ENCODE measurements at regions not wholly inside any gene's neighbourhood (a gene's known extent, or its start where the extent isn't known, plus 50 kb on each side); places are given as distances from the start of the nearest gene placed in this dataset.

DNA sequence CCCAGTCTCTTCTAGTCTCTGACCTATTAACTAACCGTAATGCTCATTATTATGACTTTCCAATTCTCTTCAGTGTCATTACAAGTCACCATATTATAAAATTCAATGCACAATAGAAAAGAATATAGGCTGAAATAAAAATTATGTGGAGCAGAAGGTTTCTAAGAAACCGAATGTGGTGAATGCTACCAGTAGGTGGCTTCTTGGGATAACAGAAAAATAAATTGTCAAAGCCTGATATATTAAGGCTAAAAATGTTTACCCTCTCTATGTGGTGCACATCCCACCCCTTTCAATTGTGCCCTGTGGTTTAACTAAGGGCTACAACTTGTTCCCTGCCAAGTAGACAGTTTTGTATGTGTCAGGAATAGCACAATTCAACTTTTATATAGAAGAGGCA lies 624.6 kb upstream of the TECRL start:
- Histone ChIP-seq H3K36me3 (ENCODE audit: control insufficient read depth, insufficient read depth, low read length, severe bottlenecking) (no peaks in the 10 kb centered on the region), H3K9me3 (ENCODE audit: control insufficient read depth, low read length) (no peaks in the 10 kb centered on the region), H3K9ac (ENCODE audit: low read length) (no peak overlapping the region), H3K4me1 (ENCODE audit: control insufficient read depth, insufficient read depth, low read length) (no peaks in the 10 kb centered on the region), H3K27me3 (replicated peaks; ENCODE audit: control insufficient read depth, insufficient read depth, low read length) (no peaks in the 10 kb centered on the region), H3K4me3 (ENCODE audit: low read length) (no peak overlapping the region)
- peak; percentile 56 for DNase-seq (ENCODE audit: low read depth)

DNA sequence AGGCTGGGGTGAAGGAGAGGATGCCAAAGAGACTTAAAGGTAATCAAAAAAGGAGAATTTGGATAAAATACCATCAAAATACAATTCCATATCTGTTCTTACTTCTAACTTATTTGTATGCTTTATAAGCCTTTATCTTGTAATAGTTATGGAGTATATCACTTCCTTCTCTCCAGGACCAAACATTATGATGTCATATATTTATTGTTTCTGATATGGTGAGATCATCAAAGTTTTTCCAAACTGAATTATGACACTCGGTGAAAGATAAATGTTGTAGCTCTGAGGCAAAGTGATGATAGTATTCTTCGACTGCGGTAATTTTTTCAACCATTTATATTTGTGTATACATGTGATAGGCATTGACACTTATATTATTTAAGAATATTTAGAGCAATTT lies 619.3 kb upstream of the TECRL start:
- Histone ChIP-seq H3K36me3 (ENCODE audit: control insufficient read depth, insufficient read depth, low read length, severe bottlenecking) (no peaks in the 10 kb centered on the region), H3K27me3 (replicated peaks; ENCODE audit: control insufficient read depth, insufficient read depth, low read length) (no peaks in the 10 kb centered on the region), H3K4me3 (ENCODE audit: low read length) (no peak overlapping the region), H3K9ac (ENCODE audit: low read length) (no peak overlapping the region), H3K4me1 (ENCODE audit: control insufficient read depth, insufficient read depth, low read length) (no peaks in the 10 kb centered on the region), H3K9me3 (ENCODE audit: control insufficient read depth, low read length) (no peaks in the 10 kb centered on the region)
- no peak for DNase-seq (ENCODE audit: low read depth)

DNA sequence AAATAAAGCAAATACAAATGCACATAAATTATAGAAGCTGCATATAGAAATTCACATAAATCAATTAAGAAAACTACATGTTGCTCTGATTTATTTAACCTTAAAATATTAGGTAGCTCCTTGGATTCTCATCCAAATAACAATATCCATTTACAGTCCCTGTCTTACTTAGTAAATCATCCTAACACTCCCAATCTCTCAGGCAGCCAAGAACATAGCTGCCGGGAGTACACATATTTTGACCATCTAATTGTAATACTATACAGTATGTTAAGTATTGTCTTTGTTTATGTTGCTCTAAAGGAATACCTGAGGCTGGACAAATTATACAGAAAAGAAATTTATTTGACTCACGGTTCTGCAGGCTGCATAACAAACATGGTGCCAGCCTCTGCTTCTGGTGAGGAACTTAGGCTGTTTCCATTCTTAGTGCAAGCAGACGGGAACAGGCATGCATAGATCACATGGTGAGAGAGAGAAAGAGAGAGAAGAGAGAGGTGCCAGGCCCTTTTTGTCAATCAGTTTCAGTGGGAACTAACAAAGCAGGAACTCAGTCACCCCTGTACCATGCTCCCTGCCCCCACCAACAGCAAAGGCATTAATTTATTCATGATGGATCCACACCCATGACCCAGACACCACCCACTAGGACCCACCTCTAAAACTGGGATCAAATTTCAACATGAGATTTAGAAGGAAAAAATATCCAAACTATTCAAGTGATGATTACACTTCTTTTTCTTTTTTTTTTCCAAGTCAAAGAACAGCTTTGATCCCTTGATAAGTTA lies 614.8 kb upstream of the TECRL start:
- no peaks in the 10 kb centered on the region for H3K4me1 ChIP-seq (ENCODE audit: control insufficient read depth, insufficient read depth, low read length)
- DNase-seq (ENCODE audit: low read depth) = no peak

DNA sequence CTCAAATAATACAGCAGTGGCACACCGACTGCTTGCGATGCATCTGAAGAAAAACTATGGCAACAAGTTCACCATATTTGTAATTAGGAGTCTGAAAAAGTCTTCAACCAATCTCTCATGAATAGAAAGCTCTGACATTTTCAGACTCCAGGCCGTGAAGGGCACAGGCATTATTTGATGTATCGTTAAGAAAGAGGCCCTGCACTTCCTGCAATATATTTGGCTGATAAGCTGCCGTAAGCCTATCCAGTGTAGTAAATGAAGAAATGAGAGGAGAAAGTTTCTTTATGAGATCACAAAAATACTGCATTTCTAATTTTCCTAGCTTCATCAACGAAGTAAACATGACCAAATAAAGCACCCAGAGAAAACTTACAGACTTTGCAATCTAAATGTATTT lies 613.8 kb upstream of the TECRL start:
- H3K36me3 ChIP-seq (ENCODE audit: control insufficient read depth, insufficient read depth, low read length, severe bottlenecking) = no peaks in the 10 kb centered on the region
- no peaks in the 10 kb centered on the region for H3K9me3 ChIP-seq (ENCODE audit: control insufficient read depth, low read length)
- no peak for DNase-seq (ENCODE audit: low read depth)

More for the DNA sequence above, 614.8 kb upstream of the TECRL start:
- no peaks in the 10 kb centered on the region for H3K27me3 ChIP-seq (replicated peaks; ENCODE audit: control insufficient read depth, insufficient read depth, low read length)
- no peak overlapping the region for H3K9ac ChIP-seq (ENCODE audit: low read length)
- H3K36me3 ChIP-seq (ENCODE audit: control insufficient read depth, insufficient read depth, low read length, severe bottlenecking) = no peaks in the 10 kb centered on the region
- no peaks in the 10 kb centered on the region for H3K9me3 ChIP-seq (ENCODE audit: control insufficient read depth, low read length)
- H3K4me3 ChIP-seq (ENCODE audit: low read length) = no peak overlapping the region

DNA sequence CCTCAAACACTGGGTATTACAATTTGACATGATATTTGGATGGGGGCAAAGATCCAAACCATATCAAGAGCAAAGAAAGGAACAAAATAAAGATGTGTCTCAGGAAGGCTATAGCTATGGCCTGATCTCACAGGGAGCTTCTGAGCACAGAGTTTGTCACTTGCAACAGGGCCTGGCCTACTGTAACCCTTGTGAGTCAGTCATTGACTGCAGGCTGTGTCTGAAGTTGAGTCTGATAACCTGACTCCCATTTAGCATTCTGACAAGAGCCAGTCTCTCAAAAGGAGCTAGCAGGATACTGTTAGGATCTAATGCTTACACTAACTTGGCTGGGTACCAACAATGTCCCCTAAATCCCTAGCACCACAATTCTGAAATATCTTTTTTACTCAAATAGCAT lies 612.5 kb upstream of the TECRL start:
- H3K36me3 ChIP-seq (ENCODE audit: control insufficient read depth, insufficient read depth, low read length, severe bottlenecking) = no peaks in the 10 kb centered on the region
- H3K4me1 ChIP-seq (ENCODE audit: control insufficient read depth, insufficient read depth, low read length) = no peaks in the 10 kb centered on the region
- no peak overlapping the region for H3K9ac ChIP-seq (ENCODE audit: low read length)
- no peaks in the 10 kb centered on the region for H3K9me3 ChIP-seq (ENCODE audit: control insufficient read depth, low read length)
- H3K4me3 ChIP-seq (ENCODE audit: low read length) = no peak overlapping the region
- no peak for DNase-seq (ENCODE audit: low read depth)
- H3K27me3 ChIP-seq (replicated peaks; ENCODE audit: control insufficient read depth, insufficient read depth, low read length) = no peaks in the 10 kb centered on the region

More for the DNA sequence above, 613.8 kb upstream of the TECRL start:
- Histone ChIP-seq H3K4me1 (ENCODE audit: control insufficient read depth, insufficient read depth, low read length) (no peaks in the 10 kb centered on the region), H3K9ac (ENCODE audit: low read length) (no peak overlapping the region), H3K27me3 (replicated peaks; ENCODE audit: control insufficient read depth, insufficient read depth, low read length) (no peaks in the 10 kb centered on the region), H3K4me3 (ENCODE audit: low read length) (no peak overlapping the region)

DNA sequence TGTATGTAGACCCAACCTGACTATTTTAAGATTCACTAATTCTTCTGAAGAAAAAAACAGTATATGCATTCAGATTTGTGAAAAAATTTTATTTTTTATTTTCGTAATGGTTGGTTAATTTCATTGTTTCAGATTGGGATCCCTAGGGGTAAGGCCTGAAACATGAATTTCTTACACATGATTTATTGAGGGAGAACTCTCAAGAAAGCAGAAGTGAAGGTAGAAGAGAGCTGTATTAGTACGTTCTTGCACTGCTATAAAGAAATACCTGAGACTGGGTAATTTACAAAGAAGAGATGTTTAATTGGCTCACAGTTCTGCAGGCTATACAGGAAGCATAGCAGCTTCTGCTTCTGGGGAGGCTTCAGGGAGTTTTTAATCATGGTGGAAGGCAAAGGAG lies 611.9 kb upstream of the TECRL start:
- DNase-seq (ENCODE audit: low read depth) = no peak

DNA sequence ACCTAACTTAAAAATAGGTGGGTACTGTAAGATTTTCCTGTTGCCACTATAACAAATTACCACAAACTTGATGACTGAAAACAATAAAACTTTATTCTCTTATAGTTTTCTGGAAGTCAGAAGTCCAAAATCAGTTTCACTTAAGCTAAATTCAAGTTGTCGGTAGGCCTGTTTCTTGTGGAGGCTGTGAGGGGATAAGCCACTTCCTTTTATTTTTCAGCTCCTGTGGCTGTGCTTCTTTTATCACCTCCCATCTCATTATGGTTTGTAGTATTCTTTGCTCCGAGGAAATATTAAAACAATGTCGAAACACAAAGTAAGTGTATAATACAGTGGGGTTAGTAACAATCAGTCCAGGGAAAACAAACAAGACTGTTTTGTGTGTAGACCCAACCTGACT lies 610.5 kb upstream of the TECRL start:
- Histone ChIP-seq H3K27me3 (replicated peaks; ENCODE audit: control insufficient read depth, insufficient read depth, low read length) (no peaks in the 10 kb centered on the region), H3K36me3 (ENCODE audit: control insufficient read depth, insufficient read depth, low read length, severe bottlenecking) (no peaks in the 10 kb centered on the region), H3K4me3 (ENCODE audit: low read length) (no peak overlapping the region), H3K4me1 (ENCODE audit: control insufficient read depth, insufficient read depth, low read length) (no peaks in the 10 kb centered on the region), H3K9ac (ENCODE audit: low read length) (no peak overlapping the region), H3K9me3 (ENCODE audit: control insufficient read depth, low read length) (no peaks in the 10 kb centered on the region)
- DNase-seq (ENCODE audit: low read depth) = no peak

More for the DNA sequence above, 611.9 kb upstream of the TECRL start:
- Histone ChIP-seq H3K4me3 (ENCODE audit: low read length) (no peak overlapping the region), H3K9me3 (ENCODE audit: control insufficient read depth, low read length) (no peaks in the 10 kb centered on the region), H3K4me1 (ENCODE audit: control insufficient read depth, insufficient read depth, low read length) (no peaks in the 10 kb centered on the region), H3K9ac (ENCODE audit: low read length) (no peak overlapping the region), H3K36me3 (ENCODE audit: control insufficient read depth, insufficient read depth, low read length, severe bottlenecking) (no peaks in the 10 kb centered on the region), H3K27me3 (replicated peaks; ENCODE audit: control insufficient read depth, insufficient read depth, low read length) (no peaks in the 10 kb centered on the region)

DNA sequence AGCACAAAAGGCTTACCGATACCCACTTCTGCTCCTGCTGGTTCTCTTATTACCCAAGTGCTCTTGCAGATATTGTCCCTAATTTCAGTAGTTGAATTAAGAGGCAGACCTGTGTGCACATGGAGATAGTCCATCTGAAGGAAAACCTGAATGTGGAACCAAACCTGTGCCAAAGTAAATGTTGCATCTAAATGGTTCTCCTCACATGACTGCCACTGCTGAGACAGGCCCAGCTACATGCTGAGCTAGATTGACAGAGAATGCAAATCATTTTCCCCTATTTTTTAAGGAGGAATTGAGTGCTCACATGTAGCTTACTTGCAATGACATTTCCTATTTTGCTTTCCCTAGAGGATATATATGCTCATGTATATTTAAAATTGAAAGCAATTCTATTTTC lies 609.1 kb upstream of the TECRL start:
- DNase-seq (ENCODE audit: low read depth) = no peak
- no peaks in the 10 kb centered on the region for H3K36me3 ChIP-seq (ENCODE audit: control insufficient read depth, insufficient read depth, low read length, severe bottlenecking)
- no peaks in the 10 kb centered on the region for H3K4me1 ChIP-seq (ENCODE audit: control insufficient read depth, insufficient read depth, low read length)
- no peak overlapping the region for H3K4me3 ChIP-seq (ENCODE audit: low read length)
- no peaks in the 10 kb centered on the region for H3K9me3 ChIP-seq (ENCODE audit: control insufficient read depth, low read length)
- no peak overlapping the region for H3K9ac ChIP-seq (ENCODE audit: low read length)
- H3K27me3 ChIP-seq (replicated peaks; ENCODE audit: control insufficient read depth, insufficient read depth, low read length) = no peaks in the 10 kb centered on the region

DNA sequence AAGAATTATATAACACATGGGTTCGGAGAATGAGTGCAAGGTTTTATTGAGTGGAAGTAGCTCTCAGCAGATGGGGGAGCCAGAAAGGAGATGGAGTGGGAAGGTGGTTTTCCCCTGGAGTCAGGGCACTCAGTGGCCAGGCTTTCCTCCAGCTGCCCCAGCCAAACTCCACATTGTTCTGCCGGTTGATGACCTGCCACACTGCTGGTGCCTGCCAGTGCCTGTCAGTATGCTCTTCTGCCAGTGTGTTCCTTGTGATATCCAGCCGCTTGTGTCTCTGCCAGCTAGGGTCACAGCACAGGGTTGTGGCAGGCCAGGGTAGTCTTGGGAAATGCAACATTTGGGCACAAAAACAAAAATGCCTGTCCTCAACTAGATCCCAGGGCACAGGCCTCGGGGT lies 604.8 kb upstream of the TECRL start:
- no peak for DNase-seq (ENCODE audit: low read depth)
- H3K4me3 ChIP-seq (ENCODE audit: low read length) = no peak overlapping the region
- H3K27me3 ChIP-seq (replicated peaks; ENCODE audit: control insufficient read depth, insufficient read depth, low read length) = no peaks in the 10 kb centered on the region
- H3K4me1 ChIP-seq (ENCODE audit: control insufficient read depth, insufficient read depth, low read length) = no peaks in the 10 kb centered on the region
- no peak overlapping the region for H3K9ac ChIP-seq (ENCODE audit: low read length)
- no peaks in the 10 kb centered on the region for H3K36me3 ChIP-seq (ENCODE audit: control insufficient read depth, insufficient read depth, low read length, severe bottlenecking)
- no peaks in the 10 kb centered on the region for H3K9me3 ChIP-seq (ENCODE audit: control insufficient read depth, low read length)

DNA sequence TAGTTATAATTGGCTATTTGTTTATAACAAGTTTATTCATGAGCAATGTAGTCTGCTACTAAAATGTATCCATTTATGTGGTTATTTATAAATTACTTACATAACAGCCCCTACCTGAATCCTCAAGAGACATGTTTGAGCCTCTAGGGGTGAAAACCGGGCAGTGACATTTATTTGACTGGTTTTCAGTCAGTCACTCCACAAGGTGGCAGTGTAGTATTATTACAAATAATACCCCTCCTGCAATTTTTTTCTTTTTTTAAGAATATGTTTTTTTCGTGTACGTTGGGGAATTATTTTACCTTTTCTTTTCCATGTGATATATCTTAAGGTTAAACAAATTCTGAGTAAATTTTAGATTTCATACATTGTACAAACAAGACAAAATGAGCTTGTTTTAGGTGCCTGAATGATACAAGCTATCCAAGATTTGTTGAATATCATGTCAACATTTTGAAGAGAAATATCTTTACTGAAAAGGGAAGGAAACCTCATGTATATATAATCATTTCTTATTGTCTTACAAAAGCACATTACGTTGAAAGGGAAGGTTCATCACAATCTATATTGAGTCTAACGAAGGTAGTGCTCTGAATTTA lies 598.7 kb upstream of the TECRL start:
- peak; percentile 77 for DNase-seq (ENCODE audit: low read depth)
- Histone ChIP-seq H3K27me3 (replicated peaks; ENCODE audit: control insufficient read depth, insufficient read depth, low read length) (no peaks in the 10 kb centered on the region), H3K9me3 (ENCODE audit: control insufficient read depth, low read length) (no peaks in the 10 kb centered on the region), H3K4me1 (ENCODE audit: control insufficient read depth, insufficient read depth, low read length) (no peaks in the 10 kb centered on the region), H3K9ac (ENCODE audit: low read length) (no peak overlapping the region), H3K4me3 (ENCODE audit: low read length) (no peak overlapping the region), H3K36me3 (ENCODE audit: control insufficient read depth, insufficient read depth, low read length, severe bottlenecking) (no peaks in the 10 kb centered on the region)

DNA sequence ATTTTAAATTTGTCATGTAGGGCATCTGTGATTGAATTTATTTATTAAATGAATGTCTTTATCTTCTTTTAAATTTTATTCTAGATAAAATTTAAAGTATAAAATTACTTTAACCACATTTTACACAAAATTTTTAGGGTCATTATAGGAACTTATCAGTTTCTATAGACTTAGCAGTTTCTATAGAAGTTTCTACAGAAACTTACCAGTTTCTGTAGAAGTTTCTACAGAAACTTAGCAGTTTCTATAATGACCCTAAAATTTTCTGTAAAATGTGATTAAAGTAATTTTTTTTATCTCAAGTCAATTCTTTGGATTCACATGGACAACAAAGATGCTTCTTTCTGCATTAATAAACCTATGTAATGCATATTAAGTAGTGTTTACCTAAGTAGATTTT lies 565.9 kb upstream of the TECRL start:
- H3K27me3 ChIP-seq (replicated peaks; ENCODE audit: control insufficient read depth, insufficient read depth, low read length) = no peaks in the 10 kb centered on the region
- H3K9ac ChIP-seq (ENCODE audit: low read length) = no peak overlapping the region
- H3K9me3 ChIP-seq (ENCODE audit: control insufficient read depth, low read length) = no peaks in the 10 kb centered on the region
- no peak for DNase-seq (ENCODE audit: low read depth)
- no peaks in the 10 kb centered on the region for H3K4me1 ChIP-seq (ENCODE audit: control insufficient read depth, insufficient read depth, low read length)
- H3K4me3 ChIP-seq (ENCODE audit: low read length) = no peak overlapping the region
- no peaks in the 10 kb centered on the region for H3K36me3 ChIP-seq (ENCODE audit: control insufficient read depth, insufficient read depth, low read length, severe bottlenecking)

DNA sequence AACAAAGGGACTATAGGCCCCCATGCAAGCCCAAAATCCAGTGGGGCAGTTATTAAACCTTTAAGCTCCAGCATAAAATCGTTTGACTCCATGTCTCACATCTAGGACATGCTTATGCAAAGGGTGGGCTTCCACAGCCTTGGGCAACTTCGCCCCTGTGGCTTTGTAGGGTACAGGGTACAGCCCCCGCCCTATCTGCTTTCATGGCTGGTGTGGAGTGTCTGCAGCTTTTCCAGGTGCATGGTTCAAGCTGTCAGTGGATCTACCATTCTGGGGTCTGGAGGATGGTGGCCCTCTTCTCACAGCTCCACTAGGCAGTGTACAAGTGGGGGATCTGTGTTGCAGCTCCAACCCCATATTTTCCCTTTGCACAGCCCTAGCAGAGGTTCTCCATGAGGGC lies 559.8 kb upstream of the TECRL start:
- no peak for DNase-seq (ENCODE audit: low read depth)
- H3K4me3 ChIP-seq (ENCODE audit: low read length) = no peak overlapping the region
- no peaks in the 10 kb centered on the region for H3K27me3 ChIP-seq (replicated peaks; ENCODE audit: control insufficient read depth, insufficient read depth, low read length)
- H3K9me3 ChIP-seq (ENCODE audit: control insufficient read depth, low read length) = no peaks in the 10 kb centered on the region
- H3K36me3 ChIP-seq (ENCODE audit: control insufficient read depth, insufficient read depth, low read length, severe bottlenecking) = no peaks in the 10 kb centered on the region
- no peaks in the 10 kb centered on the region for H3K4me1 ChIP-seq (ENCODE audit: control insufficient read depth, insufficient read depth, low read length)
- no peak overlapping the region for H3K9ac ChIP-seq (ENCODE audit: low read length)

All from adipocyte (in vitro differentiated cells).